Large intestine (tissue), 3 donors: ENCODE measurements at regions not wholly inside any gene's neighbourhood (a gene's known extent, or its start where the extent isn't known, plus 50 kb on each side); places are given as distances from the start of the nearest gene placed in this dataset.

Experiments
- DNase-seq, 2 donors: peaks; one replicate each; pipeline versions ENCODE4 v3.0.0 to v3.0.0-alpha.2; 2013
- H3K27ac ChIP-seq: one replicate; pipeline ENCODE4 v1.5.1; 2013; ENCODE audit warnings: low read length
- H3K27me3 ChIP-seq: 2 replicates; pipeline ENCODE4 v1.6.1; 2013; ENCODE audit warnings: low read length; ENCODE audit not compliant: control insufficient read depth, insufficient read depth
- H3K36me3 ChIP-seq: 2 replicates; pipeline ENCODE4 v1.6.1; 2013; ENCODE audit warnings: low read length; ENCODE audit not compliant: control insufficient read depth, insufficient read depth
- H3K4me1 ChIP-seq: one replicate; pipeline ENCODE4 v1.6.1; 2013; ENCODE audit warnings: low read length; ENCODE audit not compliant: control insufficient read depth, insufficient read depth
- H3K4me3 ChIP-seq: one replicate; pipeline ENCODE4 v1.5.1; 2013; ENCODE audit warnings: low read length
- H3K9me3 ChIP-seq: one replicate; pipeline ENCODE4 v1.6.1; 2013; ENCODE audit warnings: mild to moderate bottlenecking, low read depth, low read length, moderate library complexity; ENCODE audit not compliant: control insufficient read depth
- WGBS: methylation state at CpG from one replicate; pipeline ENCODE4 v1.1.5; 2013; ENCODE audit warnings: low lambda C conversion rate; ENCODE audit not compliant: insufficient coverage; 5-methylcytosine and 5-hydroxymethylcytosine counted together

- Histone ChIP-seq H3K4me1 (no peaks in the 10 kb centered on the region), H3K4me3 (no peak overlapping the region), H3K36me3 (no peaks in the 10 kb centered on the region), H3K9me3 (no peaks in the 10 kb centered on the region), H3K27me3 (peaks cover under 1% of the 10 kb centered on the region), H3K27ac (no peak overlapping the region)
- no peak for DNase-seq
- 81% methylated on average over 4 of the region's 5 CpGs for WGBS
These were observed 594.9 kb downstream of the CDH26 start for GRCh38 chr20:60553095-60553494.

GRCh38 chr20:60558486-60558885, 600.3 kb downstream of the CDH26 start:
- WGBS: no CpG with 5 or more reads among the region's 3 CpGs
- no peak for DNase-seq
- Histone ChIP-seq H3K27me3 (peaks cover 3% of the 10 kb centered on the region), H3K9me3 (no peaks in the 10 kb centered on the region), H3K4me3 (no peak overlapping the region), H3K36me3 (no peaks in the 10 kb centered on the region), H3K27ac (no peak overlapping the region), H3K4me1 (no peaks in the 10 kb centered on the region)

GRCh38 chr20:60559462-60559861, 601.2 kb downstream of the CDH26 start:
- no peak overlapping the region for H3K4me3 ChIP-seq
- H3K9me3 ChIP-seq: no peaks in the 10 kb centered on the region
- no peaks in the 10 kb centered on the region for H3K4me1 ChIP-seq
- DNase-seq: no peak
- peaks cover 3% of the 10 kb centered on the region for H3K27me3 ChIP-seq
- H3K27ac ChIP-seq: no peak overlapping the region
- H3K36me3 ChIP-seq: no peaks in the 10 kb centered on the region
- WGBS: no CpG with 5 or more reads among the region's 7 CpGs

GRCh38 chr20:60561052-60561451, 602.8 kb downstream of the CDH26 start:
- H3K36me3 ChIP-seq: no peaks in the 10 kb centered on the region
- no peak for DNase-seq
- peaks cover 3% of the 10 kb centered on the region for H3K27me3 ChIP-seq
- H3K4me3 ChIP-seq: no peak overlapping the region
- H3K27ac ChIP-seq: no peak overlapping the region
- no peaks in the 10 kb centered on the region for H3K9me3 ChIP-seq
- no CpG with 5 or more reads among the region's 3 CpGs for WGBS
- no peaks in the 10 kb centered on the region for H3K4me1 ChIP-seq

GRCh38 chr20:60565083-60565482, 606.9 kb downstream of the CDH26 start:
- Histone ChIP-seq H3K4me3 (no peak overlapping the region), H3K4me1 (no peaks in the 10 kb centered on the region), H3K9me3 (no peaks in the 10 kb centered on the region), H3K27me3 (no peaks in the 10 kb centered on the region), H3K27ac (no peak overlapping the region), H3K36me3 (no peaks in the 10 kb centered on the region)
- no CpG with 5 or more reads among the region's 4 CpGs for WGBS
- no peak for DNase-seq

GRCh38 chr20:60565551-60565950, 607.3 kb downstream of the CDH26 start:
- H3K27ac ChIP-seq: no peak overlapping the region
- no peaks in the 10 kb centered on the region for H3K9me3 ChIP-seq
- no CpG with 5 or more reads among the region's 5 CpGs for WGBS
- DNase-seq: no peak
- no peaks in the 10 kb centered on the region for H3K36me3 ChIP-seq
- no peaks in the 10 kb centered on the region for H3K4me1 ChIP-seq
- H3K27me3 ChIP-seq: no peaks in the 10 kb centered on the region
- H3K4me3 ChIP-seq: no peak overlapping the region

GRCh38 chr20:60569116-60569515, 610.9 kb downstream of the CDH26 start:
- DNase-seq: no peak
- H3K27me3 ChIP-seq: no peaks in the 10 kb centered on the region
- no peaks in the 10 kb centered on the region for H3K36me3 ChIP-seq
- no peaks in the 10 kb centered on the region for H3K9me3 ChIP-seq
- WGBS: no CpG with 5 or more reads among the region's 6 CpGs
- H3K4me1 ChIP-seq: no peaks in the 10 kb centered on the region
- H3K4me3 ChIP-seq: no peak overlapping the region
- H3K27ac ChIP-seq: no peak overlapping the region

GRCh38 chr20:60570481-60571277, 612.5 kb downstream of the CDH26 start:
- H3K27ac ChIP-seq: no peak overlapping the region
- H3K4me1 ChIP-seq: no peaks in the 10 kb centered on the region
- DNase-seq: no peak
- no peaks in the 10 kb centered on the region for H3K36me3 ChIP-seq
- H3K9me3 ChIP-seq: no peaks in the 10 kb centered on the region
- no CpG with 5 or more reads among the region's 11 CpGs for WGBS
- H3K27me3 ChIP-seq: no peaks in the 10 kb centered on the region
- no peak overlapping the region for H3K4me3 ChIP-seq

GRCh38 chr20:60573003-60573680, 614.9 kb downstream of the CDH26 start:
- no peak for DNase-seq
- no peaks in the 10 kb centered on the region for H3K9me3 ChIP-seq
- H3K4me1 ChIP-seq: no peaks in the 10 kb centered on the region
- H3K27me3 ChIP-seq: no peaks in the 10 kb centered on the region
- 59% methylated on average over 3 of the region's 4 CpGs for WGBS
- H3K27ac ChIP-seq: no peak overlapping the region
- H3K36me3 ChIP-seq: no peaks in the 10 kb centered on the region
- H3K4me3 ChIP-seq: no peak overlapping the region

GRCh38 chr20:60576236-60576635, 618.0 kb downstream of the CDH26 start:
- DNase-seq: no peak
- no peaks in the 10 kb centered on the region for H3K36me3 ChIP-seq
- H3K9me3 ChIP-seq: no peaks in the 10 kb centered on the region
- 100% methylated on average over 1 of the region's 2 CpGs for WGBS
- H3K4me1 ChIP-seq: no peaks in the 10 kb centered on the region
- no peak overlapping the region for H3K27ac ChIP-seq
- H3K4me3 ChIP-seq: no peak overlapping the region
- no peaks in the 10 kb centered on the region for H3K27me3 ChIP-seq
